ENCODE measurements at regions not wholly inside any gene's neighbourhood (a gene's known extent, or its start where the extent isn't known, plus 50 kb on each side); places are given as distances from the start of the nearest gene placed in this dataset.
"Not testable (repeated sequence)": the region's sequence is repeated elsewhere in the genome, so short reads cannot be mapped to it uniquely, and the experiment has no call there.

DNA sequence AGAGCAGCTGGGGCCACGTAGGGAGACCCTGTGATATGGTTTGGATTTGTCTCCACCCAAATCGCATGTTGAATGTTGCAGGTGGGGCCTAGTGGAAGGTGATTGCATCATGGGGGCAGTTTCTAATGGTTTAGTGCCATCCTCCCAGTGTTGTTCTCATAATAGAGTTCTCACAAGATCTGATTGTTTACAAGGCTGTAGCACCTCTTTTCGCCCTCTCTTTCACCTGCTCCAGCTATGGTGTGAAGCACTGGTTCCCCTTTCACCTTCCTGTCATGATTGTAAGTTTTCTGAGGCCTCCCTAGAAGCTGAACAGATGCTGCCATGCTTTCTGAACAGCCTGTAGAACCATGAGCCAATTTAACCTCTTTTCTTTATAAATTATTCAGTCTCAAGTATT lies 198.9 kb upstream of the CBLB start:
- peaks cover 0 to 5% (median 0%) of the 10 kb centered on the region in 4 donors for H3K9me3 ChIP-seq
- 90 to 93% methylated on average over 3 of the region's 3 CpGs for WGBS, 2 donors
- TF ChIP-seq, protein P1, sequence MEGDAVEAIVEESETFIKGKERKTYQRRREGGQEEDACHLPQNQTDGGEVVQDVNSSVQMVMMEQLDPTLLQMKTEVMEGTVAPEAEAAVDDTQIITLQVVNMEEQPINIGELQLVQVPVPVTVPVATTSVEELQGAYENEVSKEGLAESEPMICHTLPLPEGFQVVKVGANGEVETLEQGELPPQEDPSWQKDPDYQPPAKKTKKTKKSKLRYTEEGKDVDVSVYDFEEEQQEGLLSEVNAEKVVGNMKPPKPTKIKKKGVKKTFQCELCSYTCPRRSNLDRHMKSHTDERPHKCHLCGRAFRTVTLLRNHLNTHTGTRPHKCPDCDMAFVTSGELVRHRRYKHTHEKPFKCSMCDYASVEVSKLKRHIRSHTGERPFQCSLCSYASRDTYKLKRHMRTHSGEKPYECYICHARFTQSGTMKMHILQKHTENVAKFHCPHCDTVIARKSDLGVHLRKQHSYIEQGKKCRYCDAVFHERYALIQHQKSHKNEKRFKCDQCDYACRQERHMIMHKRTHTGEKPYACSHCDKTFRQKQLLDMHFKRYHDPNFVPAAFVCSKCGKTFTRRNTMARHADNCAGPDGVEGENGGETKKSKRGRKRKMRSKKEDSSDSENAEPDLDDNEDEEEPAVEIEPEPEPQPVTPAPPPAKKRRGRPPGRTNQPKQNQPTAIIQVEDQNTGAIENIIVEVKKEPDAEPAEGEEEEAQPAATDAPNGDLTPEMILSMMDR (IDR thresholded peaks at IDR 0.05), result no peak
- TF ChIP-seq POLR2A (IDR thresholded peaks at IDR 0.05), result no peak
- no peak for TF ChIP-seq EP300 (IDR thresholded peaks at IDR 0.05)
- no peak for TF ChIP-seq POLR2AphosphoS5 (IDR thresholded peaks at IDR 0.05)
- no peaks in the 10 kb centered on the region for H3K27me3 ChIP-seq
- H3K4me3 ChIP-seq, result no peak overlapping the region
- H3K36me3 ChIP-seq, result no peaks in the 10 kb centered on the region
- DNase-seq (no peak), ATAC-seq (ENCODE audit: low FRiP score in 2 of 2) (no peak)
- H3K4me1 ChIP-seq, result no peaks in the 10 kb centered on the region
- H3K27ac ChIP-seq, result no peak overlapping the region

DNA sequence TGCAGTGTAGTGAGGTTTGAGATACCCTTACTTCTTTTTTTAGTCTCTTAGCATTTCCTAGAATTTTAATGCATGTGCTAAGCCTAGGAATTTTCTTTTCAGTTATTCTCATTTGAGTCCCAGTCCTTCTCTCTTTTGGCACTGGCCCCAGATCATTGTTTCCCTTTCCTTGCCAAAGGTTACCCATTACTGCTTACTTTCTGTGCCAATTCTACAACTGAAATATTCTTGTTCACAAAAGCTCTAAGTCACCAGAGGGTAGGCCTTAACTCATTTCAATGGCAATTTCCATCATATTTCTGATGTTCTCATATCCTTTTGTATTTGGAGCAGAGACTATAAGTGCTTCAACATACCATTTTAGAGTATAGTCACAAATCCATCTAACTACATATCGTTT lies 199.6 kb upstream of the CBLB start:
- Histone ChIP-seq H3K27me3 (no peaks in the 10 kb centered on the region), H3K4me1 (no peaks in the 10 kb centered on the region), H3K4me3 (no peak overlapping the region), H3K36me3 (no peaks in the 10 kb centered on the region), H3K9me3 (peaks cover 0 to 5% (median 0%) of the 10 kb centered on the region in 4 donors), H3K27ac (peak overlapping the region in 2 of 4 donors; percentile 25 to 44)
- TF ChIP-seq POLR2A (IDR thresholded peaks at IDR 0.05) (no peak), EP300 (IDR thresholded peaks at IDR 0.05) (no peak), POLR2AphosphoS5 (IDR thresholded peaks at IDR 0.05) (no peak)
- TF ChIP-seq, protein P1 (IDR thresholded peaks at IDR 0.05), result no peak
- WGBS, 2 donors, result 67 to 81% methylated on average over 1 of the region's 1 CpG
- ATAC-seq (ENCODE audit: low FRiP score in 2 of 2), result no peak
- DNase-seq, result no peak

DNA sequence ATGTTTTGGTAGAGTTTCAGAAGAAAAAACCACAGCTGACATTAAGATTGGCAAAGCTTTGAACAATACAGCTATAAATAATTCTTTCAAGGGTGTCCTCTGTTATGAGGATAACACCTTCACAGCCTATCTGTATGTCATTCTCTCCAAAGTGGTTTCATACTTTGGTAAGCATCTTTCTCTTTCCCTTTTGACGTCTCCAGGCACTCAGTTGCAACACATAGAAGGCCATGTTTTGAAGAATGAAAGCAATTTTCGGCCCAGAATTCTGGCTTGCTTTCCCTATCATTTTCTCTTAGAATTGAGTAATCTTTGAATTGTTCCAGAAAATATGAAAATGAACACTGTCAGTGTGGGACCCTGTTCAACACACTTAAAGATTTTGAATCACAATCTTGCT lies 200.0 kb upstream of the CBLB start:
- H3K27ac ChIP-seq, result peak overlapping the region in 1 of 4 donors; percentile 44
- ATAC-seq (ENCODE audit: low FRiP score in 2 of 2) (peak in 1 of 2 donors; percentile 58), DNase-seq (no peak)
- no peaks in the 10 kb centered on the region for H3K36me3 ChIP-seq
- H3K9me3 ChIP-seq, result peaks cover 0 to 5% (median 0%) of the 10 kb centered on the region in 4 donors
- no peak for TF ChIP-seq POLR2A (IDR thresholded peaks at IDR 0.05)
- TF ChIP-seq EP300 (IDR thresholded peaks at IDR 0.05), result no peak
- H3K4me1 ChIP-seq, result no peaks in the 10 kb centered on the region
- no peak overlapping the region for H3K4me3 ChIP-seq
- H3K27me3 ChIP-seq, result no peaks in the 10 kb centered on the region
- 64 to 74% methylated on average over 2 of the region's 2 CpGs for WGBS, 2 donors

DNA sequence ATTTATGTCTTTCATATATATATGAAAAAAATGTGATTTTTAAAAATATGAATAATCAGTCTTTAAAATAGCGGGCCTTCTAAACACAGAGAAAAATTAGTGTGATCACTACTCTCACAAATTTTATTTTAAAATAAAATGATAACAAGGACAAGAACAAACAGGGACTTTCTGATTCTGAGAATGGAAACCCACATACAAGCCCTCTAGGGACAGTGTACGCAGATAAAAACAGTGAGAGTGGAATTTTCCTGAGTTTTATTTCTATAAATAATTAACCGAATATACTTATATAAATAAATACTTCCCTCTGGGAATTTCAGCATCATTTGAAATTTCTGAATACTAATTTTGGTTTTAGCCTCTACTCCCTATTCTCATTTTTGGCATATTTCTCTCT lies 201.4 kb upstream of the CBLB start:
- 84 to 93% methylated on average over 3 of the region's 3 CpGs for WGBS, 2 donors
- H3K27me3 ChIP-seq, result no peaks in the 10 kb centered on the region
- ATAC-seq (ENCODE audit: low FRiP score in 2 of 2), result no peak
- no peak overlapping the region for H3K4me3 ChIP-seq
- TF ChIP-seq POLR2A (IDR thresholded peaks at IDR 0.05), result no peak
- TF ChIP-seq, protein P1 (IDR thresholded peaks at IDR 0.05), result no peak
- no peak for TF ChIP-seq POLR2AphosphoS5 (IDR thresholded peaks at IDR 0.05)
- no peak for TF ChIP-seq EP300 (IDR thresholded peaks at IDR 0.05)
- no peak overlapping the region for H3K27ac ChIP-seq
- no peaks in the 10 kb centered on the region for H3K4me1 ChIP-seq
- no peaks in the 10 kb centered on the region for H3K36me3 ChIP-seq
- no peak for DNase-seq
- H3K9me3 ChIP-seq, result no peaks in the 10 kb centered on the region

DNA sequence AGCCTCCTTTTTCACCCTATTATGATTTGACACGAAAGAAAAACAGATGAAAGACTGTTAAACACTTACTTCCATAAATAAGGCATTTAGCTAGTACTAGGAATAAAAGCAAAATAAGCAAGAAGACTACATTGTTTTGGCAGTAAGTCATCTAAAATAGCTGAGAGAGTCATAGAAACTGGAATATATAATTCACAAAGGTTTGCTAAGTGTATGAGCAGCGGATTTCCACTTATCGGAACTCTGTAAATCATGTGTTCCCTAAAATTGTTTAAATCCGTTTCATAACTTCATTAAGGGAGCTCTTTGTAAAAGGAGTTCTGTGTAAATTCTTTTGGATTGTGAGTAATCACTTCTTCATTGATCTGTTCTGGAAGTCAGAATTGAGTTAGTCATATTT lies 202.5 kb upstream of the CBLB start:
- Histone ChIP-seq H3K9me3 (no peaks in the 10 kb centered on the region), H3K27ac (no peak overlapping the region), H3K4me3 (no peak overlapping the region), H3K36me3 (no peaks in the 10 kb centered on the region), H3K27me3 (no peaks in the 10 kb centered on the region), H3K4me1 (no peaks in the 10 kb centered on the region)
- 81 to 91% methylated on average over 4 of the region's 4 CpGs for WGBS, 2 donors
- TF ChIP-seq EP300 (IDR thresholded peaks at IDR 0.05) (no peak), POLR2AphosphoS5 (IDR thresholded peaks at IDR 0.05) (no peak), POLR2A (IDR thresholded peaks at IDR 0.05) (no peak)
- TF ChIP-seq, protein P1 (IDR thresholded peaks at IDR 0.05), result no peak
- DNase-seq (no peak), ATAC-seq (ENCODE audit: low FRiP score in 2 of 2) (no peak)

DNA sequence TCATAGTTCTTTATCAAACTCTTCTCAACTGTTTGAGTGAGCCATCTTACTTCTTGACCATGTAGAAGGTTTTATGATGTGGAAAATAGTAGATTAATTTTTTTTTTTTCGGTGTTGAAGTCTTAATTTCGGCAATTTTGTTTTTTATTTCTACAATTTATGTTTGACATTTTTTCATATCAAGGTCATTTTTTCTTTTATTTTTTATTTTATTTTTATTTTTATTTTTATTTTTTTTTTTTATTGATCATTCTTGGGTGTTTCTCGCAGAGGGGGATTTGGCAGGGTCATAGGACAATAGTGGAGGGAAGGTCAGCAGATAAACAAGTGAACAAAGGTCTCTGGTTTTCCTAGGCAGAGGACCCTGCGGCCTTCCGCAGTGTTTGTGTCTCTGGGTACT lies 203.8 kb upstream of the CBLB start:
- H3K4me3 ChIP-seq; H3K27me3 ChIP-seq; H3K9me3 ChIP-seq; DNase-seq; H3K27ac ChIP-seq; H3K4me1 ChIP-seq; H3K36me3 ChIP-seq; ATAC-seq (ENCODE audit: low FRiP score in 2 of 2): not testable (repeated sequence)
- 95% methylated on average over 3 of the region's 5 CpGs for WGBS, 2 donors

DNA sequence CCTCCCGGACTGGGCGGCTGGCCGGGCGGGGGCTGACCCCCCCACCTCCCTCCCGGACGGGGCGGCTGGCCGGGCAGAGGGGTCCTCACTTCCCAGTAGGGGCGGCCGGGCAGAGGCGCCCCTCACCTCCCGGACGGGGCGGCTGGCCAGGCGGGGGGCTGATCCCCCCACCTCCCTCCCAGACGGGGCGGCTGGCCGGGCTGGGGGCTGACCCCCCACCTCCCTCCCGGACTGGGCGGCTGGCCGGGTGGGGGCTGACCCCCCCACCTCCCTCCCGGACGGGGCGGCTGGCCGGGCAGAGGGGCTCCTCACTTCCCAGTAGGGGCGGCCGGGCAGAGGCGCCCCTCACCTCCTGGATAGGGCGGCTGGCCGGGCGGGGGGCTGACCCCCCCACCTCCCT lies 205.0 kb upstream of the CBLB start:
- H3K4me1 ChIP-seq; H3K27me3 ChIP-seq; H3K27ac ChIP-seq; H3K36me3 ChIP-seq; H3K4me3 ChIP-seq; H3K9me3 ChIP-seq; ATAC-seq (ENCODE audit: low FRiP score in 2 of 2): not testable (repeated sequence)
- DNase-seq, result peak in 1 of 2 donors; percentile 63
- WGBS, 2 donors, result no CpG with 5 or more reads among the region's 31 CpGs

DNA sequence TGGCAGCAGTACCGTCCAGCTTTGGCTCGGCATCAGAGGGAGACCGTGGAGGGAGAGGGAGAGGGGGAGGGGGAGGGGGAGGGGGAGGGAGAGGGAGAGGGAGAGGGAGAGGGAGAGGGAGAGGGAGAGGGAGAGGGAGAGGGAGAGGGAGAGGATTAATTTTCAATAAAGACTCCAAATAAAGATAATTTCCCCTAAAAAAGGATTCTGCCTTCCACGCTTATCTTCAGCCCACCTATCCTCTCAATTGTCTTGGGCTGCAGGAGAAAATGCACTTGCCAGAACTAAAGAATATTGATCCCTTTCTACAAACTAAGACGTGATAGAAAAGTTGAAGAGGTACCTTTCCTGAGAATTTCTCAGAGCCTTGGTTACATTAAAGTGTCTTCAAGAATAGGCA lies 206.9 kb upstream of the CBLB start:
- ATAC-seq (ENCODE audit: low FRiP score in 2 of 2); H3K4me1 ChIP-seq; DNase-seq; H3K27me3 ChIP-seq; H3K36me3 ChIP-seq; H3K27ac ChIP-seq; H3K9me3 ChIP-seq; H3K4me3 ChIP-seq: not testable (repeated sequence)
- WGBS, 2 donors, result 99% methylated on average over 5 of the region's 5 CpGs

Measured in upper lobe of left lung (tissue), 6 donors.